NCI-H82 treated with DMSO at 0.1 percent for 48 hours (cell line): ENCODE measurements at regions not wholly inside any gene's neighbourhood (a gene's known extent, or its start where the extent isn't known, plus 50 kb on each side); places are given as distances from the start of the nearest gene placed in this dataset.
"Not testable (repeated sequence)": the region's sequence is repeated elsewhere in the genome, so short reads cannot be mapped to it uniquely, and the experiment has no call there.

Experiments
- DNase-seq: peaks from one replicate; lab custom pipeline; 2025; ENCODE audit not compliant: unreplicated experiment; lab: John Stamatoyannopoulos, UW

DNA sequence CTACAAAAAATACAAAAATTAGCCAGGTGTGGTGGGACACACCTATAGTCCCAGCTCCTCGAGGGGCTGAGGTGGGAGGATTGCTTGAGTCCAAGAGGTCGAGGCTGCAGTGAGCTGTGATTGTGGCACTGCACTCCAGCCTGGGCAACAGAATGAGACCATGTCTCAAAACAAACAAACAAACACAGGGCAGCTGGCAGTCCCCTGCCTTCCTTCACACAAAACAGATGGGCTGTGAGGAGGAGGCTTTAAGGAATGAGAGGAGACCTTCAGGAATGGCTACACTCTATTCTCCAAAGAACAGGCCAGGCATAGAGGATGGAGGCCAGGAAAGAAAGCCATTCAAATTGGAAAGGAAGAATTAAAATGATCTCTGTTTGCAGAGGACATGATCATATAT lies 65.6 kb upstream of the MAML3 start:
- peak; percentile 14 for DNase-seq

DNA sequence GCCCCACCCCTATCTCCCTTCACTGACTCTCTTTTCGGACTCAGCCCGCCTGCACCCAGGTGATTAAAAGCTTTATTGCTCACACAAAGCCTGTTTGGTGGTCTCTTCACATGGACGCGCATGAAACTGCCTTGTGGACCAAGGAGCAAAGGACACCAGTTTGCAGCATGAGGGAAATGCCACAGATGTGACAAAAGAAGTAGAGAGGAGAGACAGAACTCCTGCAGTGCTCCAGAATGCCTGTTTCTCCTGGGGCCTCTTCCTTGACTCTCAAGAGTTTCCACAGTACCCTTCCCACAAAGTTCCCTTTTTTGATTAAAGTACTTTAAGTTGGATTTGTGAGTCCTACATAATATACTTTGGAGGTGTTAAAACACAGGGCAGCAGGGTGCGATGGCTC lies 65.1 kb upstream of the MAML3 start:
- DNase-seq, result not testable (repeated sequence)

DNA sequence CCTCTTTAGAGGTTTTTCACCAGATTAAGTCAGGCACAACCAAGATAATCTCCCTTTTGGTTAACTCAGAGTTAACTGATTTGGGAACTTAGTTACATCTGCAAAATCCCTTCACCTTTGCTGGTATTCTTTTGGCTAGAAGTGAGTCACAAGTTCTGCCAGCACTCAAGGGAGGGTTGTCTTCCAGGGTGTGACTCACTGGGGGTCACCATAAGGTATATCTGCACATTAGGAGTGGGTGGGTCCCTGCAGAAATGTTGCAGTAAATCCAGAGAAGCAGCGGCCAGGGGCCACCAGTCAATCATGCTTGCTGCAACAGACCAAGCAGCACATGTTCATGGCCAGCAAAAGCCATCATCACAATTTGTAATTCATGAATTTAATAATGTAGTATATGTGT lies 59.8 kb upstream of the MAML3 start:
- DNase-seq, result no peak

DNA sequence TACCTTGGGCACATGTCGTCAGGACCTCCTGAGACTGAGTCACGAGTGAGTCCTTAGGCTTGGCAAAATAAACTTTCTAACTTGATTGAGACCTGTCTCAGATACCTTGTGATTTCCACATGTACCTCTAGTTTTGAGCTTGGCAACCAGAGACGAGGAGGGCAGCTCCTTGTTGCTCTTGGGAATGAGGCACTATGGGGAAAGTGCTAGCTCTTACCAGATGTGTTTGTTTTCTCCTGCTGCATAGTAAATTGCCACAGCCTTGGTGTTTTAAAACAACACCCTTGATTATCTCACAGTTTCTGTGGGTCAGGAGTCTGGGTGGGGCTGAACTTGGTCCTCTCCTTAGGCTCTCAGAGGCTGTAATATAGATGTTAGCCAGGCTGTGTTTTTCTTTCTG lies 59.1 kb upstream of the MAML3 start:
- DNase-seq, result no peak

DNA sequence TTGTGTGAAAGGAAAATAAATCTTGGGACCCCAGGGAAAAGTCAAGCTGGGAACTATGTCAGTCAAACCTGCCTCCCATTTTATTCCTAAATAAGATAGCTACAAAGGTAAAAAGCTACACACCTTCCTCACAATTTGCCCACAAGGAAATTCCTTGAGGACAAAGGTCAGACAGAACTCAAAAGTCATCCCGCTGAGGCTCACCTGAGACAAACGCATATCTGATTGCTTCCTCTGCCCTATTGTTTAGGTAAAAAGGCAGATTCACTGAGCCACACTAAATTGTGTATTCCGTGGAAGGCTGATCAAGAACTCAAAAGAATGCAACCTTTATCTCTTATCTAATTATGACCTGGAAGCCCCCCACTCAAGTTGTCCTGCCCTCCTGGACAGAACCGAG lies 58.7 kb upstream of the MAML3 start:
- no peak for DNase-seq

DNA sequence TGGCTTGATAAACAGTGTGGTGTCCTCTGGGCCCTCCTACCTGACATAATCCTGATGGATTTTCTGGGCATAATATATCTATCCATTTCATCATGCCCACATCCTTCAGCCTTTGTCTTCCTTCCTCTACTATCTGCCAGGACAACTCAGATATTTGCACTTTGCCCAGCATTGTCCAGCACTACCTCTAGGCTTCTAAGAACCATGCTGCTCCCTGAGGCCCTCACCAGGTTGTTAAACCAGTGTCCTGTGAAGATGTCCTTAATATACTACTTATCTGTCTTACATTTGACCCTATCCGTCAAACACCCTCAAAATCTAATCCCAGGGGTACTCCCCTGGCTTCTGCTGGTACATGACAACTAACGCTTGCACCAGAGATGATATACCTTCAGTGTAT lies 58.2 kb upstream of the MAML3 start:
- no peak for DNase-seq

DNA sequence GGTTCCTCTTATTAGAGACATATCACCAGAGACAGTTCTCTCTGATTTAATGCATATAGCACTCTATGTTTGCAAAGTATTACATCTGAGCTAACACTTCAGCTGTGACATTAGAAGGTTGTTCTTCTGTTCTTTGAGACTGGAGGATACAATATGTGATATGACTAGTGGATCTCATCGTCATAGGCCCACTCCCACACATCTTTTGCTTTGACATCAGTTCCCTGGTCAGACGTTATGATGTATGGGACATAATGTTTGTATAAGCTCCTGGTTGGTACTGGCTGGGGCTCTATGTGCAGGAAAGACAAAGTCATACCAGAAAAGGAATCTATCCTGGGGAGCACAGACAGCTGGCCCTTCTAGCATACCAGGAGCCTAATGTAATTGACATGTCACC lies 57.7 kb upstream of the MAML3 start:
- DNase-seq, result no peak

DNA sequence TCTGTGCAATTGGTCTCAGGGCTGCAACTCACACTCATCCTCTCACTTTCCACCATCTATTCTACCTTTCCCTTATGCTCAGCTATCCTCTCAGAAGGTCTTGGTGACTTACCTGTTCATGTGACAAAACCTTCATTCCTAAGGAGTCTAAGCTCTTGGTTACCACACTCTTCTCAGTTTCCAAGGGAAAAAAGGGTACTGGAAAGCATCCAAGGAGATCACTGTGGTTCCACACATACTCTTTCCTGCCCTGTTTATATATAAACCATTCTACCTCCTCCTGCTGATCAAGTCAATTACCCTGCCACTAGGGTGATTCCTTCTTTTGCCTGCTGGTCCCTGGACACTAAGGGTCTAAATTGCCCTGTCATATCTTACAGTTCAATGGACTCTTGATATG lies 57.2 kb upstream of the MAML3 start:
- no peak for DNase-seq

DNA sequence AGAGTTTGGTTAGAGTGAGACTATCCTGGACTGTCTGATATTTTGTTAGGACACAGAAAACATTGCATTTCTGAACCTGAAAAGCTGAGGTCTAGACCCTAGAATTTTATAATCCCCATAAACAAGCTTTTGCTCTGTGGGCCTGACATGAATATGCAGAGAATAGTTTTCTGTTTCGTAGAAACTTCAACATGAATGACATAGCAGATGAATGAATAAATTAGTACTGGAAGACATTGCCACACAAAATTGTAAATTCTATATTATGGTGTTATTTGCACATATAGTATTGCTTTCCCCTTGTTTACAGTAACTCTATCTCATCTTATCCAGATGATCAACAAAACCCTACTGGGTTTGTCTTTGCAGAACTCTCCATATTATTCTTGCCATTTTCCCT lies 54.9 kb upstream of the MAML3 start:
- DNase-seq, result no peak
